ENCODE measurements at regions not wholly inside any gene's neighbourhood (a gene's known extent, or its start where the extent isn't known, plus 50 kb on each side); places are given as distances from the start of the nearest gene placed in this dataset.

- H3K4me3 ChIP-seq (replicated peaks in 1 of 3; ENCODE audit: low read depth in 2 of 3, low read length in 3 of 3): no peak overlapping the region
- H3K4me1 ChIP-seq (ENCODE audit: control insufficient read depth in 1 of 2, insufficient read depth in 2 of 2, low read length in 2 of 2): no peaks in the 10 kb centered on the region
- Mint-ChIP-seq H3K36me3 (no peaks in the 10 kb centered on the region), H3K9me3 (peaks cover 0 to 9% (median 3%) of the 10 kb centered on the region in 7 donors), H3K27me3 (ENCODE audit: low read depth in 3 of 3) (peaks cover 0 to 6% (median 2%) of the 10 kb centered on the region in 3 donors), H3K4me1 (no peaks in the 10 kb centered on the region), H3K4me3 (no peak overlapping the region), H3K27ac (no peak overlapping the region)
- H2AFZ ChIP-seq (ENCODE audit: insufficient read depth, low read depth, low read length, poor library complexity, severe bottlenecking): no peak overlapping the region
- no peak overlapping the region for H3K4me2 ChIP-seq (replicated peaks; ENCODE audit: extremely low read depth, low read length, poor library complexity, severe bottlenecking)
- intact Hi-C loops (cut with micrococcal nuclease): no loop called here
- TF ChIP-seq, protein P1, sequence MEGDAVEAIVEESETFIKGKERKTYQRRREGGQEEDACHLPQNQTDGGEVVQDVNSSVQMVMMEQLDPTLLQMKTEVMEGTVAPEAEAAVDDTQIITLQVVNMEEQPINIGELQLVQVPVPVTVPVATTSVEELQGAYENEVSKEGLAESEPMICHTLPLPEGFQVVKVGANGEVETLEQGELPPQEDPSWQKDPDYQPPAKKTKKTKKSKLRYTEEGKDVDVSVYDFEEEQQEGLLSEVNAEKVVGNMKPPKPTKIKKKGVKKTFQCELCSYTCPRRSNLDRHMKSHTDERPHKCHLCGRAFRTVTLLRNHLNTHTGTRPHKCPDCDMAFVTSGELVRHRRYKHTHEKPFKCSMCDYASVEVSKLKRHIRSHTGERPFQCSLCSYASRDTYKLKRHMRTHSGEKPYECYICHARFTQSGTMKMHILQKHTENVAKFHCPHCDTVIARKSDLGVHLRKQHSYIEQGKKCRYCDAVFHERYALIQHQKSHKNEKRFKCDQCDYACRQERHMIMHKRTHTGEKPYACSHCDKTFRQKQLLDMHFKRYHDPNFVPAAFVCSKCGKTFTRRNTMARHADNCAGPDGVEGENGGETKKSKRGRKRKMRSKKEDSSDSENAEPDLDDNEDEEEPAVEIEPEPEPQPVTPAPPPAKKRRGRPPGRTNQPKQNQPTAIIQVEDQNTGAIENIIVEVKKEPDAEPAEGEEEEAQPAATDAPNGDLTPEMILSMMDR (IDR thresholded peaks at IDR 0.05): no peak
- no peaks in the 10 kb centered on the region for H3K9me3 ChIP-seq (replicated peaks in 1 of 2; ENCODE audit: control insufficient read depth in 1 of 2, insufficient read depth in 1 of 2, low read length in 2 of 2)
- no peak overlapping the region for H3K9ac ChIP-seq (ENCODE audit: insufficient read depth, low read length, poor library complexity, severe bottlenecking)
- no peaks in the 10 kb centered on the region for H3K79me2 ChIP-seq (ENCODE audit: insufficient read depth, low read length)
- no peaks in the 10 kb centered on the region for H3K36me3 ChIP-seq (replicated peaks in 1 of 2; ENCODE audit: control insufficient read depth in 1 of 2, insufficient read depth in 2 of 2, low read length in 2 of 2)
- H3K27me3 ChIP-seq (ENCODE audit: control insufficient read depth in 2 of 2, insufficient read depth in 2 of 2, low read length in 2 of 2): no peaks in the 10 kb centered on the region
- no peaks in the 10 kb centered on the region for H4K20me1 ChIP-seq (ENCODE audit: insufficient read depth, low read length)
- no peak for DNase-seq
- WGBS (ENCODE audit: insufficient coverage): no CpG with 5 or more reads among the region's 1 CpG
- H3K27ac ChIP-seq (ENCODE audit: low read depth in 1 of 2, low read length in 2 of 2): no peak overlapping the region
These were observed 178.0 kb downstream of the YIPF5 start for GRCh38 chr5:143992496-143992895.

DNA sequence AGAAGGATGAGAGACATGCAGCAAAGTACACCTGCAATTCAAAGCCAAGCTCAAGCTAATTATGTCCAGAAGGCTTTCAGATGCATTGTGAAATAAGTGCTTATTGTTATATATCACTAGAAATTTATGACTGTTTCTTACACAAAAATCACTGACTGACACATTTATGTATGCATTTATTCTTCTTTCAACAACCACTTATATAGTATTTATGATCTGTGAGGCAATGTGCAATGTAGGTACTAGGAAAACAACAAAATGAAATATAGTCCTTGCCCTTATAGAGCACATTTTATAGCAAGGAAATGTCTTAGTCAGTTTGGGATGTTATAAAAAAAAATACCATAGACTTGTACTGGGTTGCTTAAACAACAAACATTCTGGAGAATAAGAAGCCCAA is 167.6 kb downstream of the YIPF5 start:
- Histone ChIP-seq H3K36me3 (replicated peaks in 1 of 2; ENCODE audit: control insufficient read depth in 1 of 2, insufficient read depth in 2 of 2, low read length in 2 of 2) (no peaks in the 10 kb centered on the region), H3K4me1 (ENCODE audit: control insufficient read depth in 1 of 2, insufficient read depth in 2 of 2, low read length in 2 of 2) (no peaks in the 10 kb centered on the region), H3K9ac (ENCODE audit: insufficient read depth, low read length, poor library complexity, severe bottlenecking) (no peak overlapping the region), H3K4me2 (replicated peaks; ENCODE audit: extremely low read depth, low read length, poor library complexity, severe bottlenecking) (no peak overlapping the region), H3K27ac (ENCODE audit: low read depth in 1 of 2, low read length in 2 of 2) (no peak overlapping the region), H4K20me1 (ENCODE audit: insufficient read depth, low read length) (no peaks in the 10 kb centered on the region), H3K27me3 (ENCODE audit: control insufficient read depth in 2 of 2, insufficient read depth in 2 of 2, low read length in 2 of 2) (no peaks in the 10 kb centered on the region), H2AFZ (ENCODE audit: insufficient read depth, low read depth, low read length, poor library complexity, severe bottlenecking) (no peak overlapping the region), H3K4me3 (replicated peaks in 1 of 3; ENCODE audit: low read depth in 2 of 3, low read length in 3 of 3) (no peak overlapping the region), H3K79me2 (ENCODE audit: insufficient read depth, low read length) (no peaks in the 10 kb centered on the region), H3K9me3 (replicated peaks in 1 of 2; ENCODE audit: control insufficient read depth in 1 of 2, insufficient read depth in 1 of 2, low read length in 2 of 2) (no peaks in the 10 kb centered on the region)
- Mint-ChIP-seq H3K27me3 (ENCODE audit: low read depth in 3 of 3) (no peaks in the 10 kb centered on the region), H3K36me3 (no peaks in the 10 kb centered on the region), H3K4me1 (no peaks in the 10 kb centered on the region), H3K27ac (no peak overlapping the region), H3K4me3 (no peak overlapping the region), H3K9me3 (peaks cover 0 to 7% (median 2%) of the 10 kb centered on the region in 7 donors)
- intact Hi-C loops (cut with micrococcal nuclease): no loop called here
- DNase-seq: no peak
- TF ChIP-seq, protein P1 (IDR thresholded peaks at IDR 0.05): no peak
